ENCODE measurements at regions not wholly inside any gene's neighbourhood (a gene's known extent, or its start where the extent isn't known, plus 50 kb on each side); places are given as distances from the start of the nearest gene placed in this dataset.
"Not testable (repeated sequence)": the region's sequence is repeated elsewhere in the genome, so short reads cannot be mapped to it uniquely, and the experiment has no call there.

GRCh38 chr2:90290701-90291100 lies 1599.2 kb downstream of the RPIA start:
- not testable (repeated sequence) for H4K20me1 ChIP-seq (ENCODE audit: insufficient read depth, low read length); H3K9me3 Mint-ChIP-seq (ENCODE audit: unreplicated experiment); H3K9me3 ChIP-seq (ENCODE audit: insufficient read depth, low read depth, low read length); FAIRE-seq; H3K4me3 ChIP-seq (ENCODE audit: insufficient read depth, low read depth, low read length); H3K36me3 ChIP-seq (ENCODE audit: insufficient read depth, low read length); H3K9ac ChIP-seq (ENCODE audit: low read length); H3K4me3 Mint-ChIP-seq (ENCODE audit: unreplicated experiment); DNase-seq (ENCODE audit: low read depth); H3K27me3 Mint-ChIP-seq (ENCODE audit: low read depth, unreplicated experiment); H3K79me2 ChIP-seq (ENCODE audit: insufficient read depth, low read length); H3K4me1 Mint-ChIP-seq (ENCODE audit: low read depth, unreplicated experiment); H3K4me2 ChIP-seq (ENCODE audit: low read length); H2AFZ ChIP-seq (ENCODE audit: low read depth, low read length); H3K27me3 ChIP-seq (ENCODE audit: insufficient read depth, low read length); H3K27ac Mint-ChIP-seq (ENCODE audit: unreplicated experiment); H3K27ac ChIP-seq (ENCODE audit: low read depth, low read length); H3K36me3 Mint-ChIP-seq (ENCODE audit: low read depth, unreplicated experiment); H3K4me1 ChIP-seq (ENCODE audit: insufficient read depth, low read length)

GRCh38 chr2:90291168-90291883 lies 1599.9 kb downstream of the RPIA start:
- H3K36me3 ChIP-seq (ENCODE audit: insufficient read depth, low read length); H3K4me3 ChIP-seq (ENCODE audit: insufficient read depth, low read depth, low read length); H3K9me3 ChIP-seq (ENCODE audit: insufficient read depth, low read depth, low read length); FAIRE-seq; H3K27ac Mint-ChIP-seq (ENCODE audit: unreplicated experiment); H3K4me3 Mint-ChIP-seq (ENCODE audit: unreplicated experiment); H3K4me1 Mint-ChIP-seq (ENCODE audit: low read depth, unreplicated experiment); H2AFZ ChIP-seq (ENCODE audit: low read depth, low read length); H3K27me3 Mint-ChIP-seq (ENCODE audit: low read depth, unreplicated experiment); H3K4me2 ChIP-seq (ENCODE audit: low read length); H3K9ac ChIP-seq (ENCODE audit: low read length); H3K27me3 ChIP-seq (ENCODE audit: insufficient read depth, low read length); H4K20me1 ChIP-seq (ENCODE audit: insufficient read depth, low read length); H3K27ac ChIP-seq (ENCODE audit: low read depth, low read length); H3K36me3 Mint-ChIP-seq (ENCODE audit: low read depth, unreplicated experiment); H3K79me2 ChIP-seq (ENCODE audit: insufficient read depth, low read length); H3K9me3 Mint-ChIP-seq (ENCODE audit: unreplicated experiment); DNase-seq (ENCODE audit: low read depth); H3K4me1 ChIP-seq (ENCODE audit: insufficient read depth, low read length): not testable (repeated sequence)

GRCh38 chr2:90291934-90292333 lies 1600.5 kb downstream of the RPIA start:
- H3K79me2 ChIP-seq (ENCODE audit: insufficient read depth, low read length); H3K4me3 ChIP-seq (ENCODE audit: insufficient read depth, low read depth, low read length); DNase-seq (ENCODE audit: low read depth); FAIRE-seq; H3K27ac ChIP-seq (ENCODE audit: low read depth, low read length); H3K27me3 Mint-ChIP-seq (ENCODE audit: low read depth, unreplicated experiment); H3K9me3 Mint-ChIP-seq (ENCODE audit: unreplicated experiment); H3K4me1 Mint-ChIP-seq (ENCODE audit: low read depth, unreplicated experiment); H3K36me3 ChIP-seq (ENCODE audit: insufficient read depth, low read length); H3K4me2 ChIP-seq (ENCODE audit: low read length); H3K9me3 ChIP-seq (ENCODE audit: insufficient read depth, low read depth, low read length); H4K20me1 ChIP-seq (ENCODE audit: insufficient read depth, low read length); H3K9ac ChIP-seq (ENCODE audit: low read length); H3K4me1 ChIP-seq (ENCODE audit: insufficient read depth, low read length); H3K36me3 Mint-ChIP-seq (ENCODE audit: low read depth, unreplicated experiment); H3K27me3 ChIP-seq (ENCODE audit: insufficient read depth, low read length); H2AFZ ChIP-seq (ENCODE audit: low read depth, low read length); H3K4me3 Mint-ChIP-seq (ENCODE audit: unreplicated experiment); H3K27ac Mint-ChIP-seq (ENCODE audit: unreplicated experiment): not testable (repeated sequence)

- FAIRE-seq; H3K9me3 Mint-ChIP-seq (ENCODE audit: unreplicated experiment); H3K36me3 ChIP-seq (ENCODE audit: insufficient read depth, low read length); H3K4me3 Mint-ChIP-seq (ENCODE audit: unreplicated experiment); H3K9ac ChIP-seq (ENCODE audit: low read length); H3K27me3 ChIP-seq (ENCODE audit: insufficient read depth, low read length); H3K9me3 ChIP-seq (ENCODE audit: insufficient read depth, low read depth, low read length); H3K79me2 ChIP-seq (ENCODE audit: insufficient read depth, low read length); H4K20me1 ChIP-seq (ENCODE audit: insufficient read depth, low read length); H2AFZ ChIP-seq (ENCODE audit: low read depth, low read length); H3K27ac Mint-ChIP-seq (ENCODE audit: unreplicated experiment); H3K4me1 ChIP-seq (ENCODE audit: insufficient read depth, low read length); H3K27me3 Mint-ChIP-seq (ENCODE audit: low read depth, unreplicated experiment); H3K4me3 ChIP-seq (ENCODE audit: insufficient read depth, low read depth, low read length); DNase-seq (ENCODE audit: low read depth); H3K4me2 ChIP-seq (ENCODE audit: low read length); H3K4me1 Mint-ChIP-seq (ENCODE audit: low read depth, unreplicated experiment); H3K27ac ChIP-seq (ENCODE audit: low read depth, low read length); H3K36me3 Mint-ChIP-seq (ENCODE audit: low read depth, unreplicated experiment): not testable (repeated sequence)
These were observed 1601.0 kb downstream of the RPIA start for GRCh38 chr2:90292451-90292850.

GRCh38 chr2:90293224-90293623 lies 1601.8 kb downstream of the RPIA start:
- not testable (repeated sequence) for H3K27me3 Mint-ChIP-seq (ENCODE audit: low read depth, unreplicated experiment); H3K4me3 ChIP-seq (ENCODE audit: insufficient read depth, low read depth, low read length); H3K9me3 Mint-ChIP-seq (ENCODE audit: unreplicated experiment); H3K9ac ChIP-seq (ENCODE audit: low read length); FAIRE-seq; H3K27me3 ChIP-seq (ENCODE audit: insufficient read depth, low read length); H3K36me3 ChIP-seq (ENCODE audit: insufficient read depth, low read length); H4K20me1 ChIP-seq (ENCODE audit: insufficient read depth, low read length); H3K4me1 Mint-ChIP-seq (ENCODE audit: low read depth, unreplicated experiment); H3K4me1 ChIP-seq (ENCODE audit: insufficient read depth, low read length); DNase-seq (ENCODE audit: low read depth); H3K4me3 Mint-ChIP-seq (ENCODE audit: unreplicated experiment); H3K9me3 ChIP-seq (ENCODE audit: insufficient read depth, low read depth, low read length); H3K4me2 ChIP-seq (ENCODE audit: low read length); H3K27ac Mint-ChIP-seq (ENCODE audit: unreplicated experiment); H3K79me2 ChIP-seq (ENCODE audit: insufficient read depth, low read length); H3K27ac ChIP-seq (ENCODE audit: low read depth, low read length); H2AFZ ChIP-seq (ENCODE audit: low read depth, low read length); H3K36me3 Mint-ChIP-seq (ENCODE audit: low read depth, unreplicated experiment)

GRCh38 chr2:90293806-90294205 lies 1602.3 kb downstream of the RPIA start:
- not testable (repeated sequence) for H3K4me2 ChIP-seq (ENCODE audit: low read length); H3K27me3 Mint-ChIP-seq (ENCODE audit: low read depth, unreplicated experiment); H3K36me3 Mint-ChIP-seq (ENCODE audit: low read depth, unreplicated experiment); H3K9me3 ChIP-seq (ENCODE audit: insufficient read depth, low read depth, low read length); H4K20me1 ChIP-seq (ENCODE audit: insufficient read depth, low read length); H3K27me3 ChIP-seq (ENCODE audit: insufficient read depth, low read length); H3K27ac ChIP-seq (ENCODE audit: low read depth, low read length); H3K4me3 ChIP-seq (ENCODE audit: insufficient read depth, low read depth, low read length); H3K4me1 ChIP-seq (ENCODE audit: insufficient read depth, low read length); H3K9me3 Mint-ChIP-seq (ENCODE audit: unreplicated experiment); FAIRE-seq; H3K4me1 Mint-ChIP-seq (ENCODE audit: low read depth, unreplicated experiment); H3K79me2 ChIP-seq (ENCODE audit: insufficient read depth, low read length); H2AFZ ChIP-seq (ENCODE audit: low read depth, low read length); H3K4me3 Mint-ChIP-seq (ENCODE audit: unreplicated experiment); H3K36me3 ChIP-seq (ENCODE audit: insufficient read depth, low read length); H3K27ac Mint-ChIP-seq (ENCODE audit: unreplicated experiment); DNase-seq (ENCODE audit: low read depth); H3K9ac ChIP-seq (ENCODE audit: low read length)
